ENCODE measurements at regions not wholly inside any gene's neighbourhood (a gene's known extent, or its start where the extent isn't known, plus 50 kb on each side); places are given as distances from the start of the nearest gene placed in this dataset.

- H3K4me3 ChIP-seq (ENCODE audit: low read depth, low read length), result no peak overlapping the region
- TF ChIP-seq, protein P1, sequence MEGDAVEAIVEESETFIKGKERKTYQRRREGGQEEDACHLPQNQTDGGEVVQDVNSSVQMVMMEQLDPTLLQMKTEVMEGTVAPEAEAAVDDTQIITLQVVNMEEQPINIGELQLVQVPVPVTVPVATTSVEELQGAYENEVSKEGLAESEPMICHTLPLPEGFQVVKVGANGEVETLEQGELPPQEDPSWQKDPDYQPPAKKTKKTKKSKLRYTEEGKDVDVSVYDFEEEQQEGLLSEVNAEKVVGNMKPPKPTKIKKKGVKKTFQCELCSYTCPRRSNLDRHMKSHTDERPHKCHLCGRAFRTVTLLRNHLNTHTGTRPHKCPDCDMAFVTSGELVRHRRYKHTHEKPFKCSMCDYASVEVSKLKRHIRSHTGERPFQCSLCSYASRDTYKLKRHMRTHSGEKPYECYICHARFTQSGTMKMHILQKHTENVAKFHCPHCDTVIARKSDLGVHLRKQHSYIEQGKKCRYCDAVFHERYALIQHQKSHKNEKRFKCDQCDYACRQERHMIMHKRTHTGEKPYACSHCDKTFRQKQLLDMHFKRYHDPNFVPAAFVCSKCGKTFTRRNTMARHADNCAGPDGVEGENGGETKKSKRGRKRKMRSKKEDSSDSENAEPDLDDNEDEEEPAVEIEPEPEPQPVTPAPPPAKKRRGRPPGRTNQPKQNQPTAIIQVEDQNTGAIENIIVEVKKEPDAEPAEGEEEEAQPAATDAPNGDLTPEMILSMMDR (IDR thresholded peaks at IDR 0.05; ENCODE audit: borderline replicate concordance, insufficient read depth, low read depth, low read length), result no peak
Observed at GRCh38 chr13:109666656-109667055, 119.7 kb downstream of the IRS2 start.

GRCh38 chr13:109665781-109666249 is 120.6 kb downstream of the IRS2 start:
- no peak overlapping the region for H3K4me3 ChIP-seq (ENCODE audit: low read depth, low read length)
- TF ChIP-seq, protein P1 (IDR thresholded peaks at IDR 0.05; ENCODE audit: borderline replicate concordance, insufficient read depth, low read depth, low read length), result no peak

DNA sequence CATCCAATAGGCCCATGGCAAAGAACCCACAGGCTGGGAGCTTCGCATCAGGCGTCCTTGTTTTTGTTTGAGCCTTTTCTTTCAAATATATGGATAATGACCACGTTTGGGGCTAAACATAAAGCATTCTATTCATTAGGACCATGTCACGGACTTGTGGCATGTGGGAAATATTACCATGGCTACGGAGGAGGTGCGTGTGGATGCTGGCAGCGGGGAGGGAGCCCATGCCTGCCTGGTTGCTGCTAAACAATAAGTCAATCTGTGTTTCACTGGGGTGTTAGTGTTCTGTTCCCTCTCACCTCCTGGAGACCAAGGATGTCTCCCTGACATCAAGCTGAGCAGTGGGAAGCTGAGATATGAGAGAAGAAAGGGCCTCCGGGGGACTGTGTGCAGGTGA is 121.1 kb downstream of the IRS2 start:
- H3K4me3 ChIP-seq (ENCODE audit: low read depth, low read length), result no peak overlapping the region
- TF ChIP-seq, protein P1 (IDR thresholded peaks at IDR 0.05; ENCODE audit: borderline replicate concordance, insufficient read depth, low read depth, low read length), result no peak

GRCh38 chr13:109657395-109657794 is 129.0 kb downstream of the IRS2 start:
- H3K4me3 ChIP-seq (ENCODE audit: low read depth, low read length), result no peak overlapping the region

DNA sequence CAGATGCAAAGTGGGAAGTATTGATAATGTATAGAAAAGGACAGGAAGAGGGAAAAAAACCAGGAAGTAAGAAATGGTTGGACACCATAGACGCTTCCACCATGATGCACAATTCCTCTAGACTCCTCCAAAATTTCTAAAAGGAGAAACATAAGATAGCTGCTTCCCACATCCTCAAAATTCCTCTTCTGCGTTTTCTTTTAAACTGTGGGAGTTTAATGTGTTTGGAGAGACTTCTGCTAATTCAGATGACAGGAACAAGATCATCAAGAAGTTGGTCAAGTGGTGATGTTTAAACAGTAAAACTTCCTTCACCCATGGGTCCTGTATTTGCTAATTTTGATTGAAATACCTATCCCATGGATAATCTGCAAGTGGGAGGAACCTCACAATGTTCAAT is 130.2 kb downstream of the IRS2 start:
- no peak overlapping the region for H3K4me3 ChIP-seq (ENCODE audit: low read depth, low read length)
- TF ChIP-seq, protein P1 (IDR thresholded peaks at IDR 0.05; ENCODE audit: borderline replicate concordance, insufficient read depth, low read depth, low read length), result no peak

More at GRCh38 chr13:109657395-109657794, 129.0 kb downstream of the IRS2 start:
- TF ChIP-seq, protein P1 (IDR thresholded peaks at IDR 0.05; ENCODE audit: borderline replicate concordance, insufficient read depth, low read depth, low read length), result no peak

DNA sequence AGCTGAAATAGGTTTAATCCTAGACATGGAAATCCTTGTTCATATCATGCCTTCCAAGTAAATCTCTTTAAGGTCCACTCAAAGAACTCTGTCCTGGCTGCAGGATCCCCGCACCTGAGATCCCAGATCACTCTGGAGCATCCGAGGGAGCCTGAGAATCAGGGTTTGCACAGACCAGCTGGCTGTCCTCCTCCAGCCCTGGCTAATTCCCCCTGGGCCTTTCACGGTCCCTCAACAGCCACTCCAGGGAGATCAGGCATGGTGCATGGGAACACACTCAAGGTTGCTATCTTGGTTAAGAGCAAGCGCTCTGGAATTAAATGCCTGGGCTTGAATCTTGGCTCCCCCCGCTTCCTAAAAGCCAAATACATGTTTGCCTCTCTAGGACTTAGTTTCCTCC is 130.8 kb downstream of the IRS2 start:
- TF ChIP-seq, protein P1 (IDR thresholded peaks at IDR 0.05; ENCODE audit: borderline replicate concordance, insufficient read depth, low read depth, low read length), result no peak
- H3K4me3 ChIP-seq (ENCODE audit: low read depth, low read length), result no peak overlapping the region

- H3K4me3 ChIP-seq (ENCODE audit: low read depth, low read length), result no peak overlapping the region
- TF ChIP-seq, protein P1 (IDR thresholded peaks at IDR 0.05; ENCODE audit: borderline replicate concordance, insufficient read depth, low read depth, low read length), result no peak
Observed at GRCh38 chr13:109655206-109655600, 131.2 kb downstream of the IRS2 start.

All from GM12875 (cell line).